NCI-H2081 (cell line): ENCODE measurements at regions not wholly inside any gene's neighbourhood (a gene's known extent, or its start where the extent isn't known, plus 50 kb on each side); places are given as distances from the start of the nearest gene placed in this dataset.
A peak's percentile ranks its signal among the peaks of the same experiment; 100 is the strongest.
"Not testable (repeated sequence)": the region's sequence is repeated elsewhere in the genome, so short reads cannot be mapped to it uniquely, and the experiment has no call there.

Experiments used
- DNase-seq, 2 experiments: peaks; one replicate each; lab custom pipeline; 2025; lab: John Stamatoyannopoulos, UW

DNA sequence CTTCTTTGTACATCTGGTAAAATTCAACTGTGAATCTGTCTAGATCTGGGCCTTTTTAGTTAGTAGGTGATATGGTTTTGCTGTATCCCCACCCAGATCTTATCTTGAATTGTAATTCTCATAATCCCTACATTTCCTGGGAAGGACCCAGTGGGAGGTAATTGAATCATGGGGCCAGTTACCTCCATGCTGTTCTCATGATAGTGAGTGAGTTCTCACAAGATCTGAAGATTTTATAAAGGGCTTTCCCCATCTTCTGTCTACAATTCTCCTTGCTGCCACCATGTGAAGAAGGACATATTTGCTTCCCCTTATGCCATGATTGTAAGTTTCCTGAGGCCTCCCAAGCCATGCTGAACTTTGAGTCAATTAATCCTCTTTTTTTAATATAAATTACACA is 410.4 kb upstream of the EPHA7 start:
- not testable (repeated sequence) for DNase-seq

DNA sequence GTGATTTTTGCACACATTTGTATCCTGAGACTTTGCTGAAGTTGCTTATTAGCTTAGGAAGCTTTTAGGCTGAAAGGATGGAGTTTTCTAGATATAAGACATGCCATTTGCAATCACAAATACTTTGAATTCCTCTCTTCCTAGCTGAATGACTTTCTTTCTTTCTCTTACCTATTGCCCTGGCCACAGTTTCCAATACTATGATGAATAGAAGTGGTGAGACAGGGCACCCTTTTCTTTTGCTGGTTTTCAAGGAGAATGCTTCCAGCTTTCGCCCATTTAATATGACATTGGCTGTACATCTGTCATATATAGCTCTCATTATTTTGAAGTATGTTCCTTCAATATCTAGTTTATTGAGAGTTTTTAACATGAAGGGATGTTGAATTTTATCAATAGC is 409.6 kb upstream of the EPHA7 start:
- no peak for DNase-seq

DNA sequence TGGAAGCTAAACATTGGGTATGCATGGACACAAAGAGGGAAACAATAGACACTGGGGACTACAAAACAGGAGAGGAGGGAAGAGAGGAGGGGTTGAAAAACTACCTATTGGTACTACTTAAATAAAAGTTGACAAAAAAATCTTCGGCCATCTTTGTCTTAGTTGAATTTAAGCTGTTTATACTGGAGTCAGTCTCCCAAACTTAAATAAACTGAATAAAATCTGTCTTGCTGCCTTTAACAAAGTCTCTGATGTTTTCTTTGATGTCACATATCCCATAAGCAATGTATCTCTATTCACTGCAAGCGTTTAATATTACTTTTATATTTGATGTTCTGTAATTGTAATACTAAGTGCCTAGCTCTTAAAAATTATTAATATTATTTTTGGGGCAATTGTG is 409.2 kb upstream of the EPHA7 start:
- DNase-seq: no peak

DNA sequence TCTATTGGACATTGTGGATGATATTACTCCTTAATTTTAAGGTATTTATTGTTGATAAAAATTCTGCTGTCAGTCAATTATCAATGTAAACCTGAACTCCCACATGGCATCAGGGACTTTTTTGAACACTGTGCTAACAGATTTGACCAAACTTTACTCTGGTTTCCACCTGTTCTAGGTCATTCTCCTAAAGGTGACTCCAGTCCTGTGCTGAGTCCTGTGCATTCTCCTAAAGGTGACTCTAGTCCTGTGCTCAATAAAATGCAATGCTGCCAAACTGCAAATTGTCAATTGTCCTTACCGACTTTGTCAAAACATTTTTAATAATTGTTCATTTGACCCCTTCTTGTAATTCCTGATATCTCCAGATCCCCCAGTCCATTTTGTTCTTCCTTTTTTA is 408.4 kb upstream of the EPHA7 start:
- no peak for DNase-seq

DNA sequence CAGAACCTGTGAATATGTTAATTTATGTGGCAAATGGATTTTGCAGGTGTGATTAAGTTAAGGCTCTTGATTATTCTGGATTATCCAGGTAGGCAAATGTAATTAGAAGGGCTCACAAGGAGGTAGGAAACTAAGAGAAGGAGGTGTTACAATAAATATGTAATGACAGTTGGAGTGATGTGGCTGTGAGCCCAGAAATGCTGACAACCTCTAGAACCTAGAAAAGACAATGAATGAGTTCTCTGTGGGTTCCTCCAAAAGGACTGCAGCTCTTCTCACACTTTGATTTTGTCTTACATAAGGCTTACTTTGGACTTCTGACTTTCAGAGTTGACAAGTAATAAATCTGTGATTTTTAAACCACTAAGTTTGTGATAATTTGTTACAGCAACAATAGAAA is 406.6 kb upstream of the EPHA7 start:
- no peak for DNase-seq

DNA sequence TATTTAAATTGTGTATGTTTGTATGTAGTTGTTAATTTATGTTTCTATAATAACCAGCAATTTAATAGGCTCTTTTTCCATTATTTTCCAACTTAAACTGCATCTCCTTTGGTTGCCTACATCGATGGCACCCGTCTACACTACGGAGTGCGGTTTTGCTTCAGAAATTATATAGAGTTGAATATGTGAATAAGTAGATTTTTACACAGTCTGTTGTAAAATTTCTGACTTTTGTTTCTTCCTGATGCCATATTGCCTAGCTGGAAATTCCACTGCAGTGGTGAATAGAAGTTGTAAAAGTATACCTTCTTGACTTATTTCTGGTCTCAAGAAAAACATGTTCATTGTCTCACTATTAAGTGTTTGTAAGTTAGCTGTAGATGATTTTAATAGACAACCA is 404.1 kb upstream of the EPHA7 start:
- no peak for DNase-seq

DNA sequence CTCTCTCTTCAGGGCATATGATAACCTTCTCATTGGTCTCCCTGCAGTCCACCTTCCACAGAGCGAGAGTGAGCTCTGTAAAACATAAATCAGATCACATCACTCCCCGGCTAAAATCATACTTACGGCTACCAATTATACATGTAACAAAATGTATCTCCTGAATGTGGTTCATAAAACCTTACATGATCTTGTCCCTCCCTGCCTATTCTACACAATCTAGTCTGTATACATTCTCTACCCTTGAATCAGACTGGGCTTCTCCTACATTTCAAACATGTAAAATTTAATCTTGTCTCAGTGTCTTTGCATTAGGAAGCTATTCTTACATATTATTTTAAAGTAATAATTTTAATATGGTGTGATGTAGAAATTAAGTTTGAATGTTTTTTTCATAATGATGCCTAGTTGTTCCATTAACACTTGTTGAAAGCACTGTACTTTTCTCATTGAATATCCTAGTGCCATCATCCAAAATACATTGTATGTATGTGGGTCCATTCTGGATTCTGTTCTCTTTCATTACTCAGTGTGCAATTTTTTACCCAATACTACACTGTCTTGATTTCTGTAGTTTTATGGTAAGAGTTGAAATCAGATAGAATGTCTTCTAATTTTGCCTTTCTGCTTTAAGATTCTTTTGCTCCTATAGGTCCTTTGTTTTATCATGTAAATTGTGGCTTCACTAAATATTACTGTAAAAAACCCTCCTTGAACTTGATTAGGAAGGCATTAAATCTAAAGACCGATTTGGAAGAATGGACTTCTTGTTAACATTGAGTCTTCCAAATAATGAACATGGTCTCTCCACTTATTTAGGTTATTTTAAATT is 403.3 kb upstream of the EPHA7 start:
- DNase-seq: no peak

DNA sequence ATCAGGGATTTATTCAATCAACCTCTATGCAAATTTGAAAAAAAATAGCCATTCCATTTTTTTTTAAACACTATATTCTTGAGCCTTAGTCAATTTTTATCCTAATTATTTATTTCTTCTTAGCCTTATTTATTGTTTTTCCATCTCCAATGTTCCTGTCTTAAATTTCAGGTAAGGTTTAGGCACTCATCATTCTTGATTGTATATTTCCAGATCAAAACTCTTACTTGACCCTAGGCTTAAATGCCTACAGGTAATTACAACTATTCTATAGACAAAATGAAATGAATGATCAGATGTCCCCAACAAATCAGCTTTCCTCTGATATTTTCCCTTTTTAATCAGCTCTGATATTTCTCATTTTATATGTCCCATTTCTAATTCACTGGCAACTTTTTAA is 402.6 kb upstream of the EPHA7 start:
- DNase-seq: no peak

DNA sequence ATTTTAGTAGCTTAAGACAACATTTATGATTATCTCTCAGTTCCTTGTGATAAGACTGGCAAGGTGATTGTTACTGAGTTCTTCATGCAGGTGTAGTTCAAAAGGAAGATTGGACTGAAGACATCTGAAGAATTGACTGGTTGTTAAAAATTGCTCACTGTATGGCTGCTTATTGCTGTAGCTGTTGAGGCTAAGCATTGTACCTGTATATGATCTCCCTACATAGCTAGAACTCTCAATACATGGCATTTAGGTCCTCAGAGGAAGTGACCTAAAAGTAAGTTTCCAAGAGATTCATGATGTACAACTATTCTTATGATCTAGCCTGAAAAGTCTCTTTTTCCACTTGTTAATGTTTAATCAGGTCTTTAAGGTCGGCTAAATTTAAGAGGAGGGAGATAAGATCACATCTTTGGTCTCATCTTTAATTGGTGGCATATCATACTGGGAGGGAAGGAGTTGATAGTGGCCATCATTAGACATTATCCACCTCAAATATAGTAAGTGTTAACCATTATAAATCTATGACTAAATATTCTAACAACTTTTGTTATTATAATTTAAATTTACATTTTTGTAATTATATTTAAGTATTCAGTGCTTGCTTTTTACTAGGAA is 401.2 kb upstream of the EPHA7 start:
- DNase-seq: no peak

DNA sequence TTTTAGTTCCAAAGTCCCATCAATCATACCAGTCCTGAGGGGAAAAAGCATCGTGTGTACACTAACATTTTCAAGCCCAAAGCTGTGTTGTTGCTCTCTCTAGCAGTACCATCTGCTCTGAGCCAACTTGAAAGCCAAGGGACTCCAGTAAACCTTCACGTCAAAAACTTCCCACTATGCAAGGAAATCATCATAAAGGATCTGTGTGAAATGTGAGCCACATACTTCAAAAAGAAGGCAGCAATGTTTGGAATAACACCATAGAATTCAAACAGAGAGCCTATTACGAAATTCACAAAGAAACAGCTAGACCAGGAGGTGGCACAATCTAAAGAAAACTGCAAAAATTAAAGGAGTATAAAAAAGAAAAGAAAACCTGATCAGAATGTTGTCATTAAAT is 399.8 kb upstream of the EPHA7 start:
- peak in 1 of 2 experiments; percentile 17 for DNase-seq

DNA sequence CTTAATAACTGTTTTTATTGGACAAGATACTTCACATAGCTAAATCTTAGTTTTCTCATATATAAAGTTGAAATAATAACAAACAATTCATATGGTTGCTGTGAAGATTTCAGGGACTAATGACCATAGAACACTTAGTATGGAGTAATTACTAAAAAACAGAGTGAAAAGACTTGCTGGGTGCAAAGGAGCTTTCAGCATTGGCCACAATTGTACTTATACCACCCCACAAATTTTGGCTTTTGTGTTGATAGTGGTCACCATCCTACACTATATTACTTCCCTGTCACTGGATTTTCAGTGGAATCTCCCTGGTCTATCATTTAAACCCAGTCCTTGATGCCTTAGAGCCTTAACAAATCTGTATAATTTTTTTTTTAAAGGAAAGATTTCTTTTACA is 398.6 kb upstream of the EPHA7 start:
- DNase-seq: no peak

DNA sequence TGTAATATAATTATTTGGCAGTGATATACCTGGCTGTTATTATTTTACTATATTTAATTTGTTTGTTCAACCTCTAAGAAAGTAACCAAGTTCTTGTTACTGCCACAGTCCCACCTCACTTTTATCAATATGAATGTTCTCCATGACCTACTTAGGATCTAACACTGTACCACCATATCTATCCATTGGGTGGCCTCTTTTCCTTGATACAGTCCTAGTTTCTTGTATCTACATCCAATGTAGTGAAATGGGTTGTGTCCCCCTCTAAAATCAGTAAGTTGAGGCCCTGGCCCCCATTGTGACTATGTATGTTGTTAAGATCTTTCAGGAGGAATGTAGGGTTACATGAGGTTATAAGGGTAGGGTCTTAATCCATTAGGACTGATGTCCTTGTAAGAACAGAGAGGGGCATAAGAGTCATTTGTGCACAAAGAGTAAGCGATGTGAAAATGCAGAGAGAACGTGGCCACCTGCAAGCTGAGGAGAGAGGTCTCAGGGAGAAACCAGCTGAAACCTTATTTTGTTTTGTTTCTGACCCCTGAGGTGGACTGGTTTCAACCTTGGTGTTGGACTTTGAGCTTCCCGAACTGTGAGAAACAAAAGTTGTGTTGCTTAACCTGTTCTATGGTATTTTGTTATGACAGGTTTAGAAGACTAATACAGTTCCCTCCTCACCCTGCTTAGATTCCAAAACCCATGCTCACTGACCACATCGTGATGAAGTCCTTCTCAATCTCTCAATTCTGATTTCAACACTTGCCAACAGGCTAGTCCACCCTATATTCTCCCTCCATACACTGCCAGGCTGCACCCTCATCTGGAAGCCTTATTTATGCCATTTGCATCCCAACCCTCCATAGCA is 387.3 kb upstream of the EPHA7 start:
- DNase-seq: no peak

DNA sequence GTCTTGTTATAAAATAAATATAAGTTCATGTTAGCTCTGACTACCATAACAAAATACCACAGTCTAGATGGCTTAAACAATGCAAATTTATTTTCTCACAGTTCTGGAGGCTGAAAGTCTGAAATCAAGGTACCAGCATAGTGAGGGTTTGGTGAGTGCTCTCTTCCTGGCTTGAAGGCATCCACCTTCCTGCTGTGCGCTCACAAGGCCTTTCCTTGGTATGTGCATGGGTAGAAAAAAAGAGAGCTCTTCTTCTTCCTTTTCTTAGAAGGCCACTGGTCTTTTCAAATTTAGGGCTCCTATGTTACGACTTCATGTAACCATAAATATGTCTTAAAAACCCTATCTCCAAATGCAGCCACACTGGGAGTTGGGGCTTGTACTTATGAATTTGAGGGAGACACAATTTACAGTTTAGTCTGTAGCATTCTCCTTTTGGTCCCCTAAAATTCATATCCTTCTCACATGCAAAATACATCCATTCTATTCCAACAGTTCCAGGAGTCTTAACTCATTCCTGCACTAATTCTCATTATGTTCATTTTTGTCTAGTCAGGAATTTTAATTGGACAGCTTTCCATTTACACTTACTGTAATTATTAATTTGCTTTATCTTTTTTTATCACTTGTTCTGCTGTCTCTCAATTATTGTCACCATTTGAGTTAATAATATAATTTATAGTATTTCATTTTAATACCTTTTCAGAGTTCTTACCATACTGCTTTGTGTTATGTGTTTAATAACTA is 381.9 kb upstream of the EPHA7 start:
- DNase-seq: no peak

DNA sequence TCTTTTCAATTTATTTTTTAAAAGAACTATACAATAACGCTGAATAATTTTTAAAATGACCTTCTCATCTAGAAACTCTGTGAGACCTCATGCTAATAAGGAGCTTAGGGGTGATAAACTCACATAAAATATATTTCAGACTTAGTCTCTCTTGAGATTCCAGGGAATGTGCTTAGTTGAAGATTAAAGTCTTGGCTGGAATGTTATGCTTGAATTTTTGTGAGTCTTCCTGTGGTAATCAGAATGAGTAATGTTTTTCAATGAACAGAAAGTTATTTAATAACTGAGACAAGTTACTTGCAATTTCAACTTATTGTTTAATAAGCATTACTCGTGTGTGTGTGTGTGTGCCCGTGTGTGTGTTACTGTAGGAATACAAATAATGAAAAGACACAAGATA is 379.9 kb upstream of the EPHA7 start:
- no peak for DNase-seq

DNA sequence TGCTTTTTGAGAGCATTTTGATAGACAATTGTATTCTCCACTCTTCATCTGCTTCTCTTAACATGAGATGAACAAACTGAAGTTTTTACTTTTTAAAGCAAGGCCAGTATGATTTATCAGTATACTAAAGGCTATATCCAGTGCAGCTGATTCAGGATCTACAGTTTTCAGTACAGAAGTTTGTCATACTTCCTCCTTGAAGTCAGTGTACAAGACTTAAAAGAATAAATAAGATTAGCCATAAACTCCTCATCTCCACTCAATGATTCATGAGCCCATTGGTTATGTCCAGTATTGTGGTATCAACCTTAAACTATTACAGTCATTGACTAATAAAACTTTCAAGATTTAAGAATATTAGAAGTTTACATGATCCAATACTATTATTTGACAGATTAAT is 374.8 kb upstream of the EPHA7 start:
- DNase-seq: no peak

DNA sequence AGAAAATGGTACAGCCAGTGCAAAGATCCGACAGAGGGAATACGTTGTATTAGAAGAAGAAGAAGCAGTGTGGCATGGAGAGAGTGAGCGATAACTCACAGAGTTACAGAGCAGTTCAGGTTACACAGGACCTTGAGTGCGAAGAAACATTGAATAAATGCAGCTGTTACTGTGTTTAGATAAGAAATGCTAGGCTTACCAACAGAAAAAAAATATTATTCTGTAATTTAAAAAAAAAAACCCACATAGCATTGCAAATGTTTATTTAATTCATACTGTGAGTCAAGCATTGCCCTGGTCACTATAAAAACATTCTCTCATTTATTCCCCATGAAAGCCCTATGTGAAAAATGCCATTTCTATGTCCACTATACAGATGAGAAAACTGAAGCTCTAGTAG is 373.4 kb upstream of the EPHA7 start:
- no peak for DNase-seq

DNA sequence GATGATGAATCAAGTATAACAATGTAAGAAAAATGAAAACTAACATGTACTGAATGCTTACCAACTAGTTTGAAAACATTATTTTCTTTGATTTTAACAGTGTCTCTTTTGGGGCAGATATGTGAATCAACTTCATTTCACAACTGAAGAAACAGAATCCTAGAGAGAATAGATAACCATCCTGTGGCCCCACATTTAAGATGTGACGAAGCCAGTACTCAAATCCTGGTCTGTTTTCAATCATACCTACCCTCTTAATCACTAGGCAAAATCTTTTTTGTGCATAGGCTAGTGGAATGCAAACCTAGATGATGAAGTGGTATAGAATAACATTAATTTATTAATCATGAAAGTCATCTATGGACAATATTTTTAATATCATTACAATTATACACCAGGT is 371.6 kb upstream of the EPHA7 start:
- no peak for DNase-seq

DNA sequence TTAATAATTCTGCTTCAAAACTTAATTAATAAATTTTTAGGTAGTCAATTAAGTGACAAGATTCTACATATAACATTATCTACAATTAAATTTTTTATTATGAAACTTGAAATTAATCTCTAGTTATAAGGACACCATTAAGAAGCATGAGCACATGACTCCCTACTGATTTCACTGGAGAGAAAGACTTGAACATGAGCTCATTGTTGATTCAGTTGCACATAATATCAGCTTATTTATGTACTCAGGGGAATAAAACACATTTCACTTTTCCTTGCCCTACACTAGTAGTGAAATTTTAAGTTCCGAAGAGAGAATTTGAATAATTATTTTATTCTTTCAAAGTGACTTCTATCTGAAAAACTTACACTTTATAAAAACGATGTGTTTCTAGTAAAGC is 370.2 kb upstream of the EPHA7 start:
- DNase-seq: no peak

DNA sequence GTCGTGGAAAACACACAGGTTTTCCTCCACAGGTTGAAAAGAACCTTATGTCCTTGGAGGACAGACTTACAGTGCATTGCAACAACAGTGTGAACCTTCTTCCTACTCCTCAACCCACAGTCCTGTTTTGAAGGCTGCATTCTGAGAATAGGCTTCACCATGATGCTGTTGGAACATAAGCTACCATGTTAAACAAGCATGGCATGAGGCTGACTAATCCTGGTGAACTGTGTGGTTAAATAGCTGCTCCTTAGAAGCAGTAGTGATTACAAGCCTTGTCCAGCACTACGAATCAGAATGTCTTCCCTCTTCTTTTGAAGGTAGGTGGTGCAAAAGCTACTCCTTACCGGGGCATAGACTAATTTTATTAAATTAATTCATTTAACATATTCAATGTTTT is 368.5 kb upstream of the EPHA7 start:
- DNase-seq: no peak

DNA sequence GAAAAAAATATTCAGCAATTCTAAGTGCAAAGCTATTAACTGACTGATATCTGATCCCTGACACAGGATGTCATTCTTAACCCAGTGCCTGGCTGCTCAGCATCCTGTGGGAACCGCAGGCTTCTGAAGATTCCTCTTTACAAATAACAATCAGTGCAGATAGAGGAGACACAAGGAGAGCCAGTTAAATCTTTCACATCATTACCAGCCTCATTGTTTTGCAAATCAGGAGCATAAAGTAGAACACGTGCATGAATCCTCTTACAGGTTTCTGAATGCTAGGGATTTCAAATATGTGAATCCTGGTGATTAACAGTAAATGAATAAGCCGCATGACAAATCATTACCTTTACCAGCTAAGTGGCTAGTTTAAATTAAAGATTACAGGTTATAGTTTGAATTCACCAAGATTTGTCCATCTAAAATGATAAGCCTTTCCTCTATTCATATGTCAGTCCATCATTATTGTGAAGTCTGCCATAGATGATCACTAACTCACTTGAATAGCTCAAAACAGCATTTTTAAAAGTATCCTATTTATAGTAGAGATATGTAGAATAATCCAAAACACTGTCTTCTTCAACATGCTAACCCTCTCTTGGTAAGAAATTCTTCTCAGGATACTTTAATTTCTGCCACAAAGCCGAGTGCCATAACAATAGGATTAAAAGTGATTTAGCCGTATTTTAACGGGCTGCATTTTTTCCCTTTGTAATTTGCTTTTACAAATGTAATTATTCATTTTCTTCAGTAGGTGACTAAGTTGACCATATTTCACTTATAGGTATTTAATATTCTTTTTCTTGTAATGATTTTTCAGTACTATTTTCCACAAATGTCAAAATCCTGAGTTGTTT is 367.3 kb upstream of the EPHA7 start:
- DNase-seq: peak in 1 of 2 experiments; percentile 48

DNA sequence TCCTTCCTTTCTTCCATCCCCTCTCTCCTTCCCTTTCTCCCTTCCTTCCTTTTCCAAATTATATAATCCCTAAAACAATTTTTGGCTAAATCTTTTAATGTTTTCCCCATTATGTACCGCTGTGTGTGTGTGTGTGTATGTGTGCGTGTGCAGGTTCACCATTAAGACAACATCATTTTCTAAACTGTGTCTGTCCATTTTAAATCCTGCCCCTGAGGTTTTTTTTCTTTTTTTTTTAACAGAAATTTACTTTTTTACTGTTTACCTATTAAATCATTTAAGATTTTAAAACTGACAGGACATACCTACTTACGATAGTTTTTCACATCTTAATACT is 366.3 kb upstream of the EPHA7 start:
- DNase-seq: no peak
